ENCODE measurements at regions not wholly inside any gene's neighbourhood (a gene's known extent, or its start where the extent isn't known, plus 50 kb on each side); places are given as distances from the start of the nearest gene placed in this dataset.
"Not testable (repeated sequence)": the region's sequence is repeated elsewhere in the genome, so short reads cannot be mapped to it uniquely, and the experiment has no call there.

GRCh38 chr3:31095255-31095654 lies 200.8 kb upstream of the GADL1 start:
- TF ChIP-seq CTCF (IDR thresholded peaks at IDR 0.05) = no peak
- TF ChIP-seq POLR2A (IDR thresholded peaks at IDR 0.05) = no peak
- no peak for TF ChIP-seq POLR2AphosphoS5 (IDR thresholded peaks at IDR 0.05; ENCODE audit: insufficient read depth in 1 of 2, low read depth in 1 of 2)

GRCh38 chr3:31096661-31097395 lies 202.4 kb upstream of the GADL1 start:
- Histone ChIP-seq H3K27me3 (no peaks in the 10 kb centered on the region), H3K36me3 (no peaks in the 10 kb centered on the region), H3K4me3 (no peak overlapping the region), H3K4me1 (no peaks in the 10 kb centered on the region), H3K9me3 (no peaks in the 10 kb centered on the region), H3K27ac (no peak overlapping the region)
- no peak for DNase-seq (ENCODE audit: extremely low spot score in 2 of 2)
- intact Hi-C loops (cut with DNase I) = no loop called here
- TF ChIP-seq POLR2A (IDR thresholded peaks at IDR 0.05) = no peak
- TF ChIP-seq CTCF (IDR thresholded peaks at IDR 0.05) = no peak
- TF ChIP-seq POLR2AphosphoS5 (IDR thresholded peaks at IDR 0.05; ENCODE audit: insufficient read depth in 1 of 2, low read depth in 1 of 2) = no peak

More at GRCh38 chr3:31095255-31095654, 200.8 kb upstream of the GADL1 start:
- no peaks in the 10 kb centered on the region for H3K9me3 ChIP-seq
- H3K36me3 ChIP-seq = no peaks in the 10 kb centered on the region
- intact Hi-C loops (cut with DNase I) = no loop called here
- no peaks in the 10 kb centered on the region for H3K27me3 ChIP-seq
- H3K4me1 ChIP-seq = no peaks in the 10 kb centered on the region
- no peak overlapping the region for H3K4me3 ChIP-seq
- no peak overlapping the region for H3K27ac ChIP-seq
- DNase-seq (ENCODE audit: extremely low spot score in 2 of 2) = no peak

GRCh38 chr3:31100519-31100918 lies 206.1 kb upstream of the GADL1 start:
- Histone ChIP-seq H3K4me3 (no peak overlapping the region), H3K27me3 (no peaks in the 10 kb centered on the region), H3K4me1 (no peaks in the 10 kb centered on the region), H3K9me3 (no peaks in the 10 kb centered on the region), H3K27ac (no peak overlapping the region), H3K36me3 (no peaks in the 10 kb centered on the region)
- TF ChIP-seq POLR2AphosphoS5 (IDR thresholded peaks at IDR 0.05; ENCODE audit: insufficient read depth in 1 of 2, low read depth in 1 of 2) (no peak), POLR2A (IDR thresholded peaks at IDR 0.05) (no peak), CTCF (IDR thresholded peaks at IDR 0.05) (no peak)
- DNase-seq (ENCODE audit: extremely low spot score in 2 of 2) = no peak
- intact Hi-C loops (cut with DNase I) = no loop called here

- H3K9me3 ChIP-seq; H3K27me3 ChIP-seq; H3K4me1 ChIP-seq; H3K27ac ChIP-seq; H3K4me3 ChIP-seq; DNase-seq (ENCODE audit: extremely low spot score in 2 of 2); intact Hi-C loops (cut with DNase I); H3K36me3 ChIP-seq: not testable (repeated sequence)
These were observed 206.8 kb upstream of the GADL1 start for GRCh38 chr3:31101285-31101684.

GRCh38 chr3:31102196-31102879 lies 207.9 kb upstream of the GADL1 start:
- Histone ChIP-seq H3K36me3 (no peaks in the 10 kb centered on the region), H3K27ac (no peak overlapping the region), H3K9me3 (no peaks in the 10 kb centered on the region), H3K4me3 (no peak overlapping the region), H3K4me1 (no peaks in the 10 kb centered on the region), H3K27me3 (no peaks in the 10 kb centered on the region)
- TF ChIP-seq CTCF (IDR thresholded peaks at IDR 0.05) (no peak), POLR2A (IDR thresholded peaks at IDR 0.05) (no peak), POLR2AphosphoS5 (IDR thresholded peaks at IDR 0.05; ENCODE audit: insufficient read depth in 1 of 2, low read depth in 1 of 2) (no peak)
- DNase-seq (ENCODE audit: extremely low spot score in 2 of 2) = no peak
- intact Hi-C loops (cut with DNase I) = no loop called here

All from vagina (tissue), 2 donors.